ENCODE measurements at regions not wholly inside any gene's neighbourhood (a gene's known extent, or its start where the extent isn't known, plus 50 kb on each side); places are given as distances from the start of the nearest gene placed in this dataset.

GRCh38 chr15:68512598-68512997 is 66.2 kb upstream of the CORO2B start:
- ChIA-PET CTCF (no interaction called here), POLR2A (no interaction called here)
- no peak for DNase-seq (ENCODE audit: low read depth, low spot score)

GRCh38 chr15:68515371-68516095 is 63.3 kb upstream of the CORO2B start:
- H3K27ac ChIP-seq (ENCODE audit: low read depth, low read length) = no peak overlapping the region
- POLR2A ChIA-PET = no interaction called here
- CTCF ChIA-PET = no interaction called here

More at GRCh38 chr15:68512598-68512997, 66.2 kb upstream of the CORO2B start:
- H3K27me3 ChIP-seq (ENCODE audit: control insufficient read depth, insufficient read depth, low read length) = peaks cover 8% of the 10 kb centered on the region
- H3K27ac ChIP-seq (ENCODE audit: low read depth, low read length) = no peak overlapping the region
- no peaks in the 10 kb centered on the region for H3K9me3 ChIP-seq (ENCODE audit: control insufficient read depth, insufficient read depth, low read length)
- H3K4me3 ChIP-seq (ENCODE audit: low read depth, low read length) = no peak overlapping the region
- TF ChIP-seq, protein P1, sequence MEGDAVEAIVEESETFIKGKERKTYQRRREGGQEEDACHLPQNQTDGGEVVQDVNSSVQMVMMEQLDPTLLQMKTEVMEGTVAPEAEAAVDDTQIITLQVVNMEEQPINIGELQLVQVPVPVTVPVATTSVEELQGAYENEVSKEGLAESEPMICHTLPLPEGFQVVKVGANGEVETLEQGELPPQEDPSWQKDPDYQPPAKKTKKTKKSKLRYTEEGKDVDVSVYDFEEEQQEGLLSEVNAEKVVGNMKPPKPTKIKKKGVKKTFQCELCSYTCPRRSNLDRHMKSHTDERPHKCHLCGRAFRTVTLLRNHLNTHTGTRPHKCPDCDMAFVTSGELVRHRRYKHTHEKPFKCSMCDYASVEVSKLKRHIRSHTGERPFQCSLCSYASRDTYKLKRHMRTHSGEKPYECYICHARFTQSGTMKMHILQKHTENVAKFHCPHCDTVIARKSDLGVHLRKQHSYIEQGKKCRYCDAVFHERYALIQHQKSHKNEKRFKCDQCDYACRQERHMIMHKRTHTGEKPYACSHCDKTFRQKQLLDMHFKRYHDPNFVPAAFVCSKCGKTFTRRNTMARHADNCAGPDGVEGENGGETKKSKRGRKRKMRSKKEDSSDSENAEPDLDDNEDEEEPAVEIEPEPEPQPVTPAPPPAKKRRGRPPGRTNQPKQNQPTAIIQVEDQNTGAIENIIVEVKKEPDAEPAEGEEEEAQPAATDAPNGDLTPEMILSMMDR (IDR thresholded peaks at IDR 0.05; ENCODE audit: low read depth, low read length) = no peak

DNA sequence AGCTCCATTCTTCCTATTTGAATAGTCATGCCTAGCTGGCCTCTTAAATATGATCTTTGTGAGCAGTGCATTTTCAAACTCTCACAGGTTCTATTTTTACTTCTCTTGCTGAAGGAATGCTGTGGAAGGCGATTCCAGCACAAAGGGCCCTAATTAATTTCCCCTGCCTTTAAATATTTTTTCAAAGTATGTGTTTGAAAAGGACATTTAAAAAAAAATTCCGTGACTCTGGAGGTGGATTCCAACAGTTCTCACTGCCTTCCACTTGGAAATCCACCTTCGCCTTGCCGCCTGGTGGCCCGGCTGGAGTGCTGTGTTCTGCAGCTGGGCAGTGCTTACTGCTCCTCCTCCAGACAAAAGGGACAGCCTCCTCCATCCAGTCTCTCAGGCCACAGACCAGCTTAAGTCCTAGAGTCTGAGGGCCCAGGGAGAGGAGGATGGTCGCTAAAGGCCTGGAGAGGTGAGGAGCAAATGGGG is 61.5 kb upstream of the CORO2B start:
- no peak for DNase-seq (ENCODE audit: low read depth, low spot score)
- no peak overlapping the region for H3K27ac ChIP-seq (ENCODE audit: low read depth, low read length)
- TF ChIP-seq, protein P1 (IDR thresholded peaks at IDR 0.05; ENCODE audit: low read depth, low read length) = no peak
- no peak overlapping the region for H3K4me3 ChIP-seq (ENCODE audit: low read depth, low read length)
- POLR2A ChIA-PET = no interaction called here
- H3K9me3 ChIP-seq (ENCODE audit: control insufficient read depth, insufficient read depth, low read length) = no peaks in the 10 kb centered on the region
- CTCF ChIA-PET = interaction anchor here (0.5 kb wide), 1 partner anchor 134 kb away, joined by 3 read pairs; no protein-coding TSS in a partner anchor
- H3K27me3 ChIP-seq (ENCODE audit: control insufficient read depth, insufficient read depth, low read length) = peaks cover 3% of the 10 kb centered on the region

More at GRCh38 chr15:68515371-68516095, 63.3 kb upstream of the CORO2B start:
- H3K27me3 ChIP-seq (ENCODE audit: control insufficient read depth, insufficient read depth, low read length) = peaks cover 4% of the 10 kb centered on the region
- no peaks in the 10 kb centered on the region for H3K9me3 ChIP-seq (ENCODE audit: control insufficient read depth, insufficient read depth, low read length)
- TF ChIP-seq, protein P1 (IDR thresholded peaks at IDR 0.05; ENCODE audit: low read depth, low read length) = no peak
- DNase-seq (ENCODE audit: low read depth, low spot score) = no peak
- H3K4me3 ChIP-seq (ENCODE audit: low read depth, low read length) = no peak overlapping the region

DNA sequence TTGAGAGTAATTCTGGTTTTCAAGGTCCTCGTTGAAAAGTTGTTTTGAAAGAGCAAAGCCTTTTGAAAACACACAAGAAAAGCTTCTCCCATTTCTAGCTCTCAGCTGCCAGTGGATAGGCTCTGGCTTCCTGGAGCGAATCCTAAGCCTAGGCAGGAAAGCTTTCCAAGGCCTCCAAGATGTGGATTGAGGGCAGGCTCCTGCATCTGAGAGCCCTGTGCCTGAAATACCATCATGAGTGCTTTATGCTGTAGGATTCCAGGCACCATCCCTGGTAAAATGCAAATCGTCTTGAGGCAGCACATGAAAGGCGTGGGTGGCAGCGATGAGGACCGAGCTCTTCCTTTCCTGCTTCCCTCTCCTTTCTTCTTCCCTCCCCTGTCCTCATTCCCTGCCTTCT is 60.7 kb upstream of the CORO2B start:
- Histone ChIP-seq H3K27me3 (ENCODE audit: control insufficient read depth, insufficient read depth, low read length) (peaks cover 3% of the 10 kb centered on the region), H3K9me3 (ENCODE audit: control insufficient read depth, insufficient read depth, low read length) (no peaks in the 10 kb centered on the region), H3K27ac (ENCODE audit: low read depth, low read length) (no peak overlapping the region), H3K4me3 (ENCODE audit: low read depth, low read length) (no peak overlapping the region)
- CTCF ChIA-PET = interaction anchor here (0.7 kb wide), 1 partner anchor 124 kb away, joined by 4 read pairs; no protein-coding TSS in a partner anchor
- POLR2A ChIA-PET = no interaction called here
- no peak for DNase-seq (ENCODE audit: low read depth, low spot score)
- TF ChIP-seq, protein P1 (IDR thresholded peaks at IDR 0.05; ENCODE audit: low read depth, low read length) = no peak

- ChIA-PET CTCF (no interaction called here), POLR2A (interaction anchor here (0.6 kb wide), 1 partner anchor 298 kb away, joined by 3 read pairs; no protein-coding TSS in a partner anchor)
- Histone ChIP-seq H3K4me3 (ENCODE audit: low read depth, low read length) (no peak overlapping the region), H3K27me3 (ENCODE audit: control insufficient read depth, insufficient read depth, low read length) (peaks cover 3% of the 10 kb centered on the region), H3K27ac (ENCODE audit: low read depth, low read length) (no peak overlapping the region), H3K9me3 (ENCODE audit: control insufficient read depth, insufficient read depth, low read length) (no peaks in the 10 kb centered on the region)
- no peak for DNase-seq (ENCODE audit: low read depth, low spot score)
- TF ChIP-seq, protein P1 (IDR thresholded peaks at IDR 0.05; ENCODE audit: low read depth, low read length) = no peak
Observed at GRCh38 chr15:68518785-68519430, 59.9 kb upstream of the CORO2B start.
